ENCODE measurements at regions not wholly inside any gene's neighbourhood (a gene's known extent, or its start where the extent isn't known, plus 50 kb on each side); places are given as distances from the start of the nearest gene placed in this dataset.

DNA sequence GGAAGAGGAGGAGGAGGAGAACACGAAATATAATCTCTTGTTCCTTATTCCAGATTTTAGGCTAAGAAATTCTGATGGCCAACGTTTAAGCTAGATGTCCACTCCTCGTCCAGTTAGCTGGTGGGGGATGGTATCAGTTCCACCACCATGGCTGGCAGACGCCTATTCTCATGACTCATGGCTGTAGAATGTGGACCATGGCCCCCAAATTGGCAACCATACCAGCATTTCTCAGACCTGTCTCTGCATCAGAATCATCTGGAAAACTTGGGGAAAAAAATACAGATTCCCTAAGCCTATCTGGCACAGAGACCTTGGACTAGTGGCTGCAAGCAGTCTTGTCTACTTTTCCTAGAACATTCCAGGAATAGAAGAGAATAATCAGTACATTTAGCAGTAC lies 267.7 kb upstream of the SIX2 start:
- H3K4me1 Mint-ChIP-seq (ENCODE audit: low read depth) = peaks cover 3% of the 10 kb centered on the region
- intact Hi-C loops (cut with micrococcal nuclease) = no loop called here

GRCh38 chr2:45275806-45276205 lies 266.6 kb upstream of the SIX2 start:
- Mint-ChIP-seq H3K27me3 (ENCODE audit: low read depth) (peaks cover 18% of the 10 kb centered on the region), H3K4me1 (ENCODE audit: low read depth) (peaks cover 3% of the 10 kb centered on the region), H3K27ac (no peak overlapping the region), H3K4me3 (ENCODE audit: low read depth) (no peak overlapping the region), H3K36me3 (ENCODE audit: low read depth) (no peaks in the 10 kb centered on the region), H3K9me3 (no peaks in the 10 kb centered on the region)
- no peak for DNase-seq (ENCODE audit: low spot score)
- intact Hi-C loops (cut with micrococcal nuclease) = no loop called here

More for the DNA sequence above, 267.7 kb upstream of the SIX2 start:
- Mint-ChIP-seq H3K9me3 (no peaks in the 10 kb centered on the region), H3K36me3 (ENCODE audit: low read depth) (no peaks in the 10 kb centered on the region), H3K27me3 (ENCODE audit: low read depth) (peaks cover 15% of the 10 kb centered on the region), H3K4me3 (ENCODE audit: low read depth) (no peak overlapping the region), H3K27ac (no peak overlapping the region)
- DNase-seq (ENCODE audit: low spot score) = no peak

DNA sequence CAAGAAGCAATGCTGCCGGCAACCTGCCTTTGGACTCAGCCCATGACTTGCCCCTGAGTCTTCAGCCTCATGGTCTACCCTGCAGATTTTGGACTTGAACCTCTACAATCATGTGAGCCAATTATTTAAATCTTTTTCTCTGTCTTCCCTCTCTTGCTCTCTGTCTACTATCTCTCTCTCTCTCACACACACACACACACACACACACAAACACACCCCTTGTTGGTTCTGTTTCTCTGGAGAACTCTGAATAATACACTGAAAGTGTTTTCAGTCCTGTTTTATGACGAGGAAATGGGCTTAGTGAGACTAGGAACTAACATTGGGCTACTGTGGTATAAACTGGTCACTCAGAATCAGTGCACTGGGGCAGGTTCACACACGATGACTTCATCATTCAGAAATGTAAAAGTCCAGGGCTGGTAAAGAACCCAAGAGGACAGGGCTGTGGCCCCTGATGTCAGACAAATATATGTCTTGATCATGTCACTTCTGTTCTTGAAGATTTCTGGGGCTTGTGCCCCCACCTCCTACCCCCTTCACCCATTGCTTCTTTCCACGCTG lies 266.1 kb upstream of the SIX2 start:
- peaks cover 18% of the 10 kb centered on the region for H3K27me3 Mint-ChIP-seq (ENCODE audit: low read depth)
- H3K36me3 Mint-ChIP-seq (ENCODE audit: low read depth) = no peaks in the 10 kb centered on the region
- DNase-seq (ENCODE audit: low spot score) = no peak
- peaks cover 3% of the 10 kb centered on the region for H3K4me1 Mint-ChIP-seq (ENCODE audit: low read depth)
- no peak overlapping the region for H3K4me3 Mint-ChIP-seq (ENCODE audit: low read depth)
- intact Hi-C loops (cut with micrococcal nuclease) = no loop called here
- no peak overlapping the region for H3K27ac Mint-ChIP-seq
- H3K9me3 Mint-ChIP-seq = no peaks in the 10 kb centered on the region

GRCh38 chr2:45274250-45274926 lies 265.1 kb upstream of the SIX2 start:
- Mint-ChIP-seq H3K9me3 (no peaks in the 10 kb centered on the region), H3K27me3 (ENCODE audit: low read depth) (peaks cover 17% of the 10 kb centered on the region), H3K4me1 (ENCODE audit: low read depth) (peaks cover 3% of the 10 kb centered on the region), H3K36me3 (ENCODE audit: low read depth) (no peaks in the 10 kb centered on the region), H3K27ac (no peak overlapping the region), H3K4me3 (ENCODE audit: low read depth) (no peak overlapping the region)
- no peak for DNase-seq (ENCODE audit: low spot score)
- intact Hi-C loops (cut with micrococcal nuclease) = no loop called here

GRCh38 chr2:45273412-45274249 lies 264.4 kb upstream of the SIX2 start:
- DNase-seq (ENCODE audit: low spot score) = no peak
- H3K4me1 Mint-ChIP-seq (ENCODE audit: low read depth) = peaks cover 3% of the 10 kb centered on the region
- intact Hi-C loops (cut with micrococcal nuclease) = no loop called here
- peaks cover 17% of the 10 kb centered on the region for H3K27me3 Mint-ChIP-seq (ENCODE audit: low read depth)
- no peaks in the 10 kb centered on the region for H3K36me3 Mint-ChIP-seq (ENCODE audit: low read depth)
- H3K9me3 Mint-ChIP-seq = no peaks in the 10 kb centered on the region
- H3K4me3 Mint-ChIP-seq (ENCODE audit: low read depth) = no peak overlapping the region
- H3K27ac Mint-ChIP-seq = no peak overlapping the region

GRCh38 chr2:45272549-45273265 lies 263.5 kb upstream of the SIX2 start:
- intact Hi-C loops (cut with micrococcal nuclease) = no loop called here
- H3K36me3 Mint-ChIP-seq (ENCODE audit: low read depth) = no peaks in the 10 kb centered on the region
- H3K4me3 Mint-ChIP-seq (ENCODE audit: low read depth) = no peak overlapping the region
- peaks cover 13% of the 10 kb centered on the region for H3K27me3 Mint-ChIP-seq (ENCODE audit: low read depth)
- no peak overlapping the region for H3K27ac Mint-ChIP-seq
- peaks cover 3% of the 10 kb centered on the region for H3K4me1 Mint-ChIP-seq (ENCODE audit: low read depth)
- no peak for DNase-seq (ENCODE audit: low spot score)
- H3K9me3 Mint-ChIP-seq = no peaks in the 10 kb centered on the region

DNA sequence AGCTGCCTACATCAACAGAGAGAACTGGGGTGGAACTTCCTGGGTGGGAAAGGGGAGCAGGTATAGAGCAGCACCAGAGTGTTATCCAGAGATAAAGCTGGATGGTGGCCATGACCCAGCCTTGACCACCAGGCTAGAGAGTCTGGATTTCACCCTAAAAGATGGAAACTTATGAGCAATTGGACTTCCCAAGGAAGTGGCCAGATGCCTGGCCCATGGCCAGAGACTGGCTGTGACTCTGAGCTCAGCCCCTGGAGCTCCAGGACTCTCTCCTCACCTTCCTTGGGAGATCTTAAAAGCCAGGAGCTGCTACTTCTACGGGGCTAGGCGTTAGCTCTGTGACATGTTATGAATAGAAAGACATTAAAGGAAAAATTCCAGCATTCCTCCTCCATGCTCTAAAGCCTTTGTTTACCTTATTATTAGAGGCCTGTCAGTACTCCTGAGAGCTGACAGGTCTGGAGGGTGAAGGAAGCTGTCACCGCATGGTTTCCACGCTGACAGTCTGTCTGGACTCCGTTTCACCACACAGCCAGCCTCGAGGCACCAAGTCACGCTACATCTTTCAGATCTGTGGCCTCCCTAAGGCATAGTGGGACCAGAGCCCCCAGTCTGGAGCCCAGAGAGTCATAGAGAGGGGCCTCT lies 260.0 kb upstream of the SIX2 start:
- intact Hi-C loops (cut with micrococcal nuclease) = no loop called here
- no peaks in the 10 kb centered on the region for H3K9me3 Mint-ChIP-seq
- no peaks in the 10 kb centered on the region for H3K36me3 Mint-ChIP-seq (ENCODE audit: low read depth)
- H3K4me1 Mint-ChIP-seq (ENCODE audit: low read depth) = peaks cover 3% of the 10 kb centered on the region
- H3K4me3 Mint-ChIP-seq (ENCODE audit: low read depth) = no peak overlapping the region
- peaks cover 8% of the 10 kb centered on the region for H3K27me3 Mint-ChIP-seq (ENCODE audit: low read depth)
- H3K27ac Mint-ChIP-seq = no peak overlapping the region
- no peak for DNase-seq (ENCODE audit: low spot score)

- Mint-ChIP-seq H3K9me3 (no peaks in the 10 kb centered on the region), H3K27me3 (ENCODE audit: low read depth) (peaks cover 8% of the 10 kb centered on the region), H3K27ac (no peak overlapping the region), H3K36me3 (ENCODE audit: low read depth) (no peaks in the 10 kb centered on the region), H3K4me3 (ENCODE audit: low read depth) (no peak overlapping the region), H3K4me1 (ENCODE audit: low read depth) (peaks cover 3% of the 10 kb centered on the region)
- intact Hi-C loops (cut with micrococcal nuclease) = no loop called here
- DNase-seq (ENCODE audit: low spot score) = no peak
These were observed 259.4 kb upstream of the SIX2 start for GRCh38 chr2:45268631-45269030.

GRCh38 chr2:45267062-45267792 lies 258.0 kb upstream of the SIX2 start:
- no peak overlapping the region for H3K4me3 Mint-ChIP-seq (ENCODE audit: low read depth)
- H3K27me3 Mint-ChIP-seq (ENCODE audit: low read depth) = peaks cover 15% of the 10 kb centered on the region
- no peak for DNase-seq (ENCODE audit: low spot score)
- no peaks in the 10 kb centered on the region for H3K9me3 Mint-ChIP-seq
- no peaks in the 10 kb centered on the region for H3K36me3 Mint-ChIP-seq (ENCODE audit: low read depth)
- peaks cover 8% of the 10 kb centered on the region for H3K4me1 Mint-ChIP-seq (ENCODE audit: low read depth)
- intact Hi-C loops (cut with micrococcal nuclease) = no loop called here
- no peak overlapping the region for H3K27ac Mint-ChIP-seq

GRCh38 chr2:45265336-45265735 lies 256.1 kb upstream of the SIX2 start:
- intact Hi-C loops (cut with micrococcal nuclease) = no loop called here
- H3K4me3 Mint-ChIP-seq (ENCODE audit: low read depth) = no peak overlapping the region
- DNase-seq (ENCODE audit: low spot score) = no peak
- H3K27me3 Mint-ChIP-seq (ENCODE audit: low read depth) = peaks cover 10% of the 10 kb centered on the region
- no peak overlapping the region for H3K27ac Mint-ChIP-seq
- H3K4me1 Mint-ChIP-seq (ENCODE audit: low read depth) = peaks cover 8% of the 10 kb centered on the region
- H3K36me3 Mint-ChIP-seq (ENCODE audit: low read depth) = no peaks in the 10 kb centered on the region
- H3K9me3 Mint-ChIP-seq = no peaks in the 10 kb centered on the region

GRCh38 chr2:45264227-45265225 lies 255.3 kb upstream of the SIX2 start:
- no peaks in the 10 kb centered on the region for H3K9me3 Mint-ChIP-seq
- no peak overlapping the region for H3K27ac Mint-ChIP-seq
- intact Hi-C loops (cut with micrococcal nuclease) = no loop called here
- no peak for DNase-seq (ENCODE audit: low spot score)
- peaks cover 8% of the 10 kb centered on the region for H3K4me1 Mint-ChIP-seq (ENCODE audit: low read depth)
- peaks cover 10% of the 10 kb centered on the region for H3K27me3 Mint-ChIP-seq (ENCODE audit: low read depth)
- H3K36me3 Mint-ChIP-seq (ENCODE audit: low read depth) = no peaks in the 10 kb centered on the region
- no peak overlapping the region for H3K4me3 Mint-ChIP-seq (ENCODE audit: low read depth)

Data from activated T-helper 2 cell treated with anti-CD3 and anti-CD28 coated beads, Interferon-gamma antibody, Interleukin-2, Interleukin-4, amounts not matched to agents 10 μg/mL and 5 μg/mL and 100 μg/mL, durations not matched to agents 14 hours and 24 hours and 36 hours (primary cell).